SK-N-SH (cell line): ENCODE measurements at regions not wholly inside any gene's neighbourhood (a gene's known extent, or its start where the extent isn't known, plus 50 kb on each side); places are given as distances from the start of the nearest gene placed in this dataset.

Source experiments
- CTCF ChIA-PET: fragments of 300-600, 350-600 bp; formaldehyde crosslinking; extraction: SDS; loops from one replicate; lab custom pipeline; 2021; lab: Yijun Ruan, JAX
- POLR2A ChIA-PET: fragments of 350-600 bp; sonication (Branson Sonifier 250); formaldehyde crosslinking; extraction: SDS; loops from one replicate; lab custom pipeline; 2020; ENCODE audit warnings: antibody characterized with exemption, inconsistent platforms; lab: Yijun Ruan, JAX
- DNase-seq: peaks from one replicate; pipeline ENCODE4 v3.0.0; 2012
- H2AFZ ChIP-seq: fragments of 200-600 bp; sonication (generic); 2 replicates; pipeline ENCODE4 v1.8.1; 2016; ENCODE audit warnings: antibody characterized with exemption, mild to moderate bottlenecking, low read depth
- H3F3A ChIP-seq: fragments of 200-600 bp; sonication (generic); replicated peaks from 2 replicates; pipeline ENCODE3; 2016; ENCODE audit warnings: antibody characterized with exemption, mild to moderate bottlenecking; ENCODE audit not compliant: insufficient read depth
- H3K27ac ChIP-seq, 2 experiments: fragments of 200-500 bp in 1 of 2; fragments of 200-600 bp in 1 of 2; sonication (Bioruptor generic) in 1 of 2; sonication (generic), shearing (Covaris generic) in 1 of 2; 2 replicates each; pipeline versions ENCODE4 v1.5.1 to v1.6.1; 2014 to 2016; ENCODE audit warnings: low read depth in 2 of 2, inconsistent platforms in 1 of 2, low read length in 1 of 2, mild to moderate bottlenecking in 1 of 2, mixed read lengths in 1 of 2
- H3K27me3 ChIP-seq: fragments of 200-600 bp; sonication (generic), shearing (Covaris generic); 2 replicates; pipeline ENCODE4 v1.6.1; 2016; ENCODE audit warnings: mixed run types; ENCODE audit not compliant: insufficient read depth
- H3K36me3 ChIP-seq, 2 experiments: fragments of 200-500 bp in 1 of 2; fragments of 200-600 bp in 1 of 2; sonication (Bioruptor generic) in 1 of 2; sonication (generic) in 1 of 2; replicated peaks in 1 of 2; 2 replicates each; pipeline versions ENCODE3 to v1.5.1; 2014 to 2016; ENCODE audit warnings: low read length in 1 of 2, mild to moderate bottlenecking in 1 of 2; ENCODE audit not compliant: insufficient read depth in 2 of 2, control insufficient read depth in 1 of 2
- H3K4me1 ChIP-seq, 2 experiments: fragments of 200-500 bp in 1 of 2; fragments of 200-600 bp in 1 of 2; sonication (Bioruptor generic) in 1 of 2; sonication (generic), shearing (Covaris generic) in 1 of 2; 2 replicates each; pipeline versions ENCODE4 v1.5.1 to v1.6.1; 2014 to 2016; ENCODE audit warnings: low read depth in 1 of 2, low read length in 1 of 2, mixed run types in 1 of 2; ENCODE audit not compliant: insufficient read depth in 2 of 2, control insufficient read depth in 1 of 2
- H3K4me2 ChIP-seq: fragments of 200-600 bp; sonication (generic), shearing (Covaris generic); 2 replicates; pipeline ENCODE4 v1.6.1; 2017; ENCODE audit warnings: mixed run types
- H3K4me3 ChIP-seq, 2 experiments: fragments of 200-500 bp in 1 of 2; fragments of 200-600 bp in 1 of 2; sonication (Bioruptor generic) in 1 of 2; sonication (generic), shearing (Covaris generic) in 1 of 2; 2 replicates each; pipeline versions ENCODE4 v1.5.1 to v1.8.1; 2014 to 2016; ENCODE audit warnings: low read depth in 2 of 2, inconsistent platforms in 1 of 2, low read length in 1 of 2, mild to moderate bottlenecking in 1 of 2, mixed read lengths in 1 of 2, moderate library complexity in 1 of 2
- H3K79me2 ChIP-seq: fragments of 200-600 bp; sonication (generic); 2 replicates; pipeline ENCODE4 v1.8.1; 2017; ENCODE audit warnings: mild to moderate bottlenecking; ENCODE audit not compliant: insufficient read depth
- H3K9ac ChIP-seq: fragments of 200-600 bp; sonication (generic); 2 replicates; pipeline ENCODE4 v1.6.1; 2017; ENCODE audit warnings: mixed run types
- H3K9me2 ChIP-seq: fragments of 200-600 bp; sonication (generic); 2 replicates; pipeline ENCODE4 v1.6.1; 2017; ENCODE audit warnings: mixed run types
- H3K9me3 ChIP-seq: fragments of 200-600 bp; sonication (generic); 2 replicates; pipeline ENCODE4 v1.6.1; 2017; ENCODE audit warnings: mixed run types, mild to moderate bottlenecking, moderate library complexity
- H4K20me1 ChIP-seq: fragments of 200-600 bp; sonication (generic); 2 replicates; pipeline ENCODE4 v1.6.1; 2017; ENCODE audit warnings: mild to moderate bottlenecking, mixed run types; ENCODE audit not compliant: insufficient read depth
- ELF1 ChIP-seq: IDR thresholded peaks from 2 replicates; pipeline ENCODE4 v1.4.0; 2012
- EZH2phosphoT487 ChIP-seq: fragments of 200-600 bp; sonication (generic); IDR thresholded peaks from 2 replicates; pipeline ENCODE4 v1.6.1; 2017; ENCODE audit warnings: low read depth, mixed run types, mild to moderate bottlenecking, antibody characterized with exemption, moderate library complexity, borderline replicate concordance
- FOSL2 ChIP-seq: IDR thresholded peaks from 2 replicates; pipeline ENCODE4 v1.4.0; 2012; ENCODE audit warnings: low read depth, mild to moderate bottlenecking, moderate library complexity, borderline replicate concordance
- FOXM1 ChIP-seq: IDR thresholded peaks from 2 replicates; pipeline ENCODE4 v1.4.0; 2012; ENCODE audit warnings: low read depth, mild to moderate bottlenecking
- GABPA ChIP-seq: IDR thresholded peaks from 2 replicates; pipeline ENCODE4 v1.4.0; 2012; ENCODE audit warnings: low read depth, mild to moderate bottlenecking
- GATA2 ChIP-seq: sonication (generic); formaldehyde crosslinking; IDR thresholded peaks from 2 replicates; pipeline ENCODE4 v1.5.0; 2020; ENCODE audit warnings: mild to moderate bottlenecking, missing genetic modification reagents
- JUND ChIP-seq: IDR thresholded peaks from 2 replicates; pipeline ENCODE4 v1.4.0; 2012
- MEF2A ChIP-seq: IDR thresholded peaks from 2 replicates; pipeline ENCODE4 v1.4.0; 2012; ENCODE audit warnings: low read depth, borderline replicate concordance
- NFIC ChIP-seq: IDR thresholded peaks from 2 replicates; pipeline ENCODE4 v1.4.0; 2012; ENCODE audit warnings: borderline replicate concordance
- NRF1 ChIP-seq: IDR thresholded peaks from 2 replicates; pipeline ENCODE4 v1.6.1; 2012; ENCODE audit warnings: low read depth, mild to moderate bottlenecking, low read length
- POLR2AphosphoS5 ChIP-seq: IDR thresholded peaks from 2 replicates; pipeline ENCODE4 v1.6.1; 2012; ENCODE audit warnings: low read depth, low read length
- RFX5 ChIP-seq: IDR thresholded peaks from 2 replicates; pipeline ENCODE4 v1.6.1; 2012; ENCODE audit warnings: mild to moderate bottlenecking, improper control_type of control experiment, low read length
- RXRA ChIP-seq: IDR thresholded peaks from 2 replicates; pipeline ENCODE4 v1.4.0; 2012; ENCODE audit warnings: low read depth, mild to moderate bottlenecking, borderline replicate concordance
- SMC3 ChIP-seq: IDR thresholded peaks from 2 replicates; pipeline ENCODE4 v1.6.1; 2012; ENCODE audit warnings: low read depth, low read length, improper control_type of control experiment
- TAF1 ChIP-seq: IDR thresholded peaks from 2 replicates; pipeline ENCODE4 v1.6.1; 2012; ENCODE audit warnings: low read depth, mild to moderate bottlenecking, low read length, moderate library complexity, borderline replicate concordance
- WGBS: methylation state at CpG from one replicate; pipeline ENCODE4 v1.1.6; 2017; ENCODE audit warnings: low lambda C conversion rate; 5-methylcytosine and 5-hydroxymethylcytosine counted together
- TF ChIP-seq, protein P1 (sequence below): fragments of 200-600 bp; sonication (generic); IDR thresholded peaks from 2 replicates; pipeline ENCODE4 v1.6.1; 2017; ENCODE audit warnings: antibody characterized with exemption, mild to moderate bottlenecking, moderate library complexity
- TF ChIP-seq, protein P2 (sequence below): IDR thresholded peaks from 2 replicates; pipeline ENCODE4 v1.4.0; 2012; ENCODE audit warnings: low read depth, borderline replicate concordance
- TF ChIP-seq, protein P3 (sequence below): fragments of 150-350 bp; IDR thresholded peaks from 2 replicates; pipeline ENCODE4 v1.6.1; 2016; ENCODE audit warnings: mild to moderate bottlenecking, low read depth, low read length
- TF ChIP-seq, protein P4 (sequence below): IDR thresholded peaks from 2 replicates; pipeline ENCODE4; 2012
- TF ChIP-seq, protein P5 (sequence below): fragments of 150-350 bp; IDR thresholded peaks from 2 replicates; pipeline ENCODE4 v1.6.1; 2017; ENCODE audit warnings: antibody characterized with exemption, low read length, low read depth, borderline replicate concordance

DNA sequence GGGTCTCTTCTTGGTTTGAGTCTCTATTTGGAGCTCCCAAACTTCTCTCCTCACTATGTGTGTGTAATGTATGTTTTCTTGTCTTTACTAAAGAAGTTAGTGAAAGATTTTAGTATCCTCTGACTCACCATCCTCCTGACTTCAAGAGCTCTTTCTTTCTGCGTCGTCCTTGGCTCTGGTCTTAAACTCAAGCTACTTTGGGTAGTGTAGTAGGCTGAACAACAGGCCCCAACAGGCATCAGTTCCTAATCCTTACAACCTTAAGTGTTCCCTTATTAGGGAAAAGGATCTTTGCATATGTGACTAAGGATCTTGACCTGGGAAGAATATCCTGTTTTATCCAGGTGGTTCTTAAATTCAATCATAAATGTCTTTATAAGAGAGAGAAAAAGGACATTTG is 810.2 kb downstream of the MAFB start:
- H3K4me2 ChIP-seq: no peak overlapping the region
- no peak overlapping the region for H2AFZ ChIP-seq
- no peaks in the 10 kb centered on the region for H3K9me3 ChIP-seq
- CTCF ChIA-PET: interaction anchor here (0.9 to 4.3 kb wide), 9 partner anchors 9 to 1089 kb away, joined by 3 to 30 read pairs (median 4); no protein-coding TSS in a partner anchor
- H3F3A ChIP-seq: no peaks in the 10 kb centered on the region
- H3K9ac ChIP-seq: no peak overlapping the region
- no peak for DNase-seq
- POLR2A ChIA-PET: no interaction called here
- no peaks in the 10 kb centered on the region for H3K79me2 ChIP-seq
- H3K4me1 ChIP-seq: peaks cover 0 to 12% of the 10 kb centered on the region in 2 experiments; a peak in 2 of 4 replicates
- H3K27me3 ChIP-seq: no peaks in the 10 kb centered on the region
- H3K27ac ChIP-seq: no peak overlapping the region
- no peak overlapping the region for H3K4me3 ChIP-seq
- H4K20me1 ChIP-seq: no peaks in the 10 kb centered on the region
- H3K9me2 ChIP-seq: no peaks in the 10 kb centered on the region
- H3K36me3 ChIP-seq: no peaks in the 10 kb centered on the region
- WGBS: 28% methylated on average over 2 of the region's 2 CpGs
- TF ChIP-seq GATA2 (CRISPR knock-in tag) (no peak), GABPA (no peak), RFX5 (no peak), TAF1 (no peak), SMC3 (no peak), NFIC (no peak), POLR2AphosphoS5 (no peak), RXRA (no peak), JUND (no peak), NRF1 (no peak), FOSL2 (no peak), MEF2A (no peak), EZH2phosphoT487 (no peak), ELF1 (no peak), FOXM1 (no peak)
- TF ChIP-seq, protein P1, sequence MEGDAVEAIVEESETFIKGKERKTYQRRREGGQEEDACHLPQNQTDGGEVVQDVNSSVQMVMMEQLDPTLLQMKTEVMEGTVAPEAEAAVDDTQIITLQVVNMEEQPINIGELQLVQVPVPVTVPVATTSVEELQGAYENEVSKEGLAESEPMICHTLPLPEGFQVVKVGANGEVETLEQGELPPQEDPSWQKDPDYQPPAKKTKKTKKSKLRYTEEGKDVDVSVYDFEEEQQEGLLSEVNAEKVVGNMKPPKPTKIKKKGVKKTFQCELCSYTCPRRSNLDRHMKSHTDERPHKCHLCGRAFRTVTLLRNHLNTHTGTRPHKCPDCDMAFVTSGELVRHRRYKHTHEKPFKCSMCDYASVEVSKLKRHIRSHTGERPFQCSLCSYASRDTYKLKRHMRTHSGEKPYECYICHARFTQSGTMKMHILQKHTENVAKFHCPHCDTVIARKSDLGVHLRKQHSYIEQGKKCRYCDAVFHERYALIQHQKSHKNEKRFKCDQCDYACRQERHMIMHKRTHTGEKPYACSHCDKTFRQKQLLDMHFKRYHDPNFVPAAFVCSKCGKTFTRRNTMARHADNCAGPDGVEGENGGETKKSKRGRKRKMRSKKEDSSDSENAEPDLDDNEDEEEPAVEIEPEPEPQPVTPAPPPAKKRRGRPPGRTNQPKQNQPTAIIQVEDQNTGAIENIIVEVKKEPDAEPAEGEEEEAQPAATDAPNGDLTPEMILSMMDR: no peak
- TF ChIP-seq, protein P2, sequence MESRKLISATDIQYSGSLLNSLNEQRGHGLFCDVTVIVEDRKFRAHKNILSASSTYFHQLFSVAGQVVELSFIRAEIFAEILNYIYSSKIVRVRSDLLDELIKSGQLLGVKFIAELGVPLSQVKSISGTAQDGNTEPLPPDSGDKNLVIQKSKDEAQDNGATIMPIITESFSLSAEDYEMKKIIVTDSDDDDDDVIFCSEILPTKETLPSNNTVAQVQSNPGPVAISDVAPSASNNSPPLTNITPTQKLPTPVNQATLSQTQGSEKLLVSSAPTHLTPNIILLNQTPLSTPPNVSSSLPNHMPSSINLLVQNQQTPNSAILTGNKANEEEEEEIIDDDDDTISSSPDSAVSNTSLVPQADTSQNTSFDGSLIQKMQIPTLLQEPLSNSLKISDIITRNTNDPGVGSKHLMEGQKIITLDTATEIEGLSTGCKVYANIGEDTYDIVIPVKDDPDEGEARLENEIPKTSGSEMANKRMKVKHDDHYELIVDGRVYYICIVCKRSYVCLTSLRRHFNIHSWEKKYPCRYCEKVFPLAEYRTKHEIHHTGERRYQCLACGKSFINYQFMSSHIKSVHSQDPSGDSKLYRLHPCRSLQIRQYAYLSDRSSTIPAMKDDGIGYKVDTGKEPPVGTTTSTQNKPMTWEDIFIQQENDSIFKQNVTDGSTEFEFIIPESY: no peak
- TF ChIP-seq, protein P3, sequence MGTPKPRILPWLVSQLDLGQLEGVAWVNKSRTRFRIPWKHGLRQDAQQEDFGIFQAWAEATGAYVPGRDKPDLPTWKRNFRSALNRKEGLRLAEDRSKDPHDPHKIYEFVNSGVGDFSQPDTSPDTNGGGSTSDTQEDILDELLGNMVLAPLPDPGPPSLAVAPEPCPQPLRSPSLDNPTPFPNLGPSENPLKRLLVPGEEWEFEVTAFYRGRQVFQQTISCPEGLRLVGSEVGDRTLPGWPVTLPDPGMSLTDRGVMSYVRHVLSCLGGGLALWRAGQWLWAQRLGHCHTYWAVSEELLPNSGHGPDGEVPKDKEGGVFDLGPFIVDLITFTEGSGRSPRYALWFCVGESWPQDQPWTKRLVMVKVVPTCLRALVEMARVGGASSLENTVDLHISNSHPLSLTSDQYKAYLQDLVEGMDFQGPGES: no peak
- TF ChIP-seq, protein P4, sequence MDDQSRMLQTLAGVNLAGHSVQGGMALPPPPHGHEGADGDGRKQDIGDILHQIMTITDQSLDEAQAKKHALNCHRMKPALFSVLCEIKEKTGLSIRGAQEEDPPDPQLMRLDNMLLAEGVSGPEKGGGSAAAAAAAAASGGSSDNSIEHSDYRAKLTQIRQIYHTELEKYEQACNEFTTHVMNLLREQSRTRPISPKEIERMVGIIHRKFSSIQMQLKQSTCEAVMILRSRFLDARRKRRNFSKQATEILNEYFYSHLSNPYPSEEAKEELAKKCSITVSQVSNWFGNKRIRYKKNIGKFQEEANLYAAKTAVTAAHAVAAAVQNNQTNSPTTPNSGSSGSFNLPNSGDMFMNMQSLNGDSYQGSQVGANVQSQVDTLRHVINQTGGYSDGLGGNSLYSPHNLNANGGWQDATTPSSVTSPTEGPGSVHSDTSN: no peak
- TF ChIP-seq, protein P5, sequence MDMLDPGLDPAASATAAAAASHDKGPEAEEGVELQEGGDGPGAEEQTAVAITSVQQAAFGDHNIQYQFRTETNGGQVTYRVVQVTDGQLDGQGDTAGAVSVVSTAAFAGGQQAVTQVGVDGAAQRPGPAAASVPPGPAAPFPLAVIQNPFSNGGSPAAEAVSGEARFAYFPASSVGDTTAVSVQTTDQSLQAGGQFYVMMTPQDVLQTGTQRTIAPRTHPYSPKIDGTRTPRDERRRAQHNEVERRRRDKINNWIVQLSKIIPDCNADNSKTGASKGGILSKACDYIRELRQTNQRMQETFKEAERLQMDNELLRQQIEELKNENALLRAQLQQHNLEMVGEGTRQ: no peak
- TF ChIP-seq, all 33 proteins: peak for 0
